WTC11 (cell line): ENCODE measurements at regions not wholly inside any gene's neighbourhood (a gene's known extent, or its start where the extent isn't known, plus 50 kb on each side); places are given as distances from the start of the nearest gene placed in this dataset.

Source experiments
- ATAC-seq: fragments of 200-7000 bp; cut with Tn5 transposase; 2 replicates; pipeline ENCODE4 v1.10.0; 2021; ENCODE audit warnings: mild to moderate bottlenecking, moderate library complexity
- CTCF ChIA-PET: fragments of 300-600 bp; sonication (Branson Sonifier 250); formaldehyde crosslinking; loops from one replicate; lab custom pipeline; 2021; ENCODE audit warnings: antibody characterized with exemption; lab: Charles Lee
- POLR2A ChIA-PET: fragments of 350-600 bp; sonication (Branson Sonifier 250); formaldehyde crosslinking; loops from one replicate; lab custom pipeline; 2021; ENCODE audit warnings: antibody characterized with exemption; lab: Charles Lee
- DNase-seq: peaks from one replicate; pipeline ENCODE4 v3.0.0; 2021; ENCODE audit warnings: low spot score
- H3K27ac Mint-ChIP-seq: 2 replicates; pipeline ENCODE4 v1.8.0; 2021; ENCODE audit warnings: mixed read lengths
- H3K27me3 Mint-ChIP-seq: 2 replicates; pipeline ENCODE4 v1.8.0; 2021; ENCODE audit warnings: low read depth, mild to moderate bottlenecking, moderate library complexity, mixed read lengths
- H3K36me3 Mint-ChIP-seq: 2 replicates; pipeline ENCODE4 v1.8.0; 2021; ENCODE audit warnings: mixed read lengths
- H3K4me1 Mint-ChIP-seq: 2 replicates; pipeline ENCODE4 v1.8.0; 2022; ENCODE audit warnings: mixed read lengths
- H3K4me3 Mint-ChIP-seq: 2 replicates; pipeline ENCODE4 v1.8.0; 2021; ENCODE audit warnings: mild to moderate bottlenecking, moderate library complexity, mixed read lengths
- H3K9me3 Mint-ChIP-seq: 2 replicates; pipeline ENCODE4 v1.8.0; 2021; ENCODE audit warnings: mixed read lengths
- EMX1 ChIP-seq: fragments of 250-450 bp; sonication (Bioruptor Pico); IDR thresholded peaks from 2 replicates; pipeline ENCODE4 v1.8.0; 2021; ENCODE audit warnings: mild to moderate bottlenecking
- FOXK1 ChIP-seq: sonication (generic); formaldehyde crosslinking; IDR thresholded peaks from 2 replicates; pipeline ENCODE4 v1.8.0; 2022; ENCODE audit warnings: mild to moderate bottlenecking, moderate library complexity, missing genetic modification reagents
- GABPB1 ChIP-seq: sonication (generic); formaldehyde crosslinking; IDR thresholded peaks from 2 replicates; pipeline ENCODE4 v1.8.1; 2023; ENCODE audit warnings: mild to moderate bottlenecking, missing genetic modification reagents
- HMGA2 ChIP-seq: fragments of 250-450 bp; sonication (Bioruptor Pico); IDR thresholded peaks from 2 replicates; pipeline ENCODE4 v1.4.0; 2021; ENCODE audit warnings: mild to moderate bottlenecking, moderate library complexity
- NFYB ChIP-seq: sonication (generic); formaldehyde crosslinking; conservative IDR thresholded peaks from 2 replicates; pipeline ENCODE4 v1.8.0; 2022; ENCODE audit warnings: low read depth, missing genetic modification reagents
- OVOL2 ChIP-seq: fragments of 250-450 bp; sonication (Bioruptor Pico); IDR thresholded peaks from 2 replicates; pipeline ENCODE4 v1.9.0; 2021; ENCODE audit warnings: mild to moderate bottlenecking, borderline replicate concordance
- RORB ChIP-seq: fragments of 250-450 bp; sonication (Bioruptor Pico); IDR thresholded peaks from 2 replicates; pipeline ENCODE4 v1.9.0; 2021; ENCODE audit warnings: mild to moderate bottlenecking
- SMAD3 ChIP-seq: sonication (generic); formaldehyde crosslinking; IDR thresholded peaks from 2 replicates; pipeline ENCODE4 v1.8.0; 2022; ENCODE audit warnings: missing genetic modification reagents, mild to moderate bottlenecking, borderline replicate concordance
- SP1 ChIP-seq: sonication (generic); formaldehyde crosslinking; conservative IDR thresholded peaks from 2 replicates; pipeline ENCODE4 v1.8.1; 2022; ENCODE audit warnings: missing genetic modification reagents
- TCF7 ChIP-seq: sonication (generic); formaldehyde crosslinking; IDR thresholded peaks from 2 replicates; pipeline ENCODE4 v1.8.0; 2022; ENCODE audit warnings: mild to moderate bottlenecking, low read depth, missing genetic modification reagents, moderate library complexity
- ZNF138 ChIP-seq: sonication (generic); formaldehyde crosslinking; conservative IDR thresholded peaks from 2 replicates; pipeline ENCODE4 v1.8.1; 2022; ENCODE audit warnings: mild to moderate bottlenecking, moderate library complexity, missing genetic modification reagents
- TF ChIP-seq, protein P1 (sequence below): sonication (generic); formaldehyde crosslinking; IDR thresholded peaks from 2 replicates; pipeline ENCODE4 v1.8.0; 2023; ENCODE audit warnings: missing genetic modification reagents, mild to moderate bottlenecking, borderline replicate concordance
- TF ChIP-seq, protein P2 (sequence below): sonication (generic); formaldehyde crosslinking; IDR thresholded peaks from 2 replicates; pipeline ENCODE4 v1.8.0; 2022; ENCODE audit warnings: missing genetic modification reagents
- TF ChIP-seq, protein P3 (sequence below): fragments of 250-450 bp; sonication (Bioruptor Pico); IDR thresholded peaks from 2 replicates; pipeline ENCODE4 v1.8.0; 2021; ENCODE audit warnings: mild to moderate bottlenecking
- TF ChIP-seq, protein P4 (sequence below): fragments of 250-450 bp; sonication (Bioruptor Pico); IDR thresholded peaks from 2 replicates; pipeline ENCODE4 v1.9.0; 2021; ENCODE audit warnings: moderate library complexity, mild to moderate bottlenecking, inconsistent platforms, borderline replicate concordance
- TF ChIP-seq, protein P5 (sequence below): sonication (generic); formaldehyde crosslinking; IDR thresholded peaks from 2 replicates; pipeline ENCODE4 v1.8.1; 2022; ENCODE audit warnings: low read depth, missing genetic modification reagents, borderline replicate concordance
- TF ChIP-seq, protein P6 (sequence below): sonication (generic); formaldehyde crosslinking; IDR thresholded peaks from 2 replicates; pipeline ENCODE4 v1.8.0; 2023; ENCODE audit warnings: mild to moderate bottlenecking, missing genetic modification reagents
- TF ChIP-seq, protein P7 (sequence below): sonication (generic); formaldehyde crosslinking; IDR thresholded peaks from 2 replicates; pipeline ENCODE4 v1.8.1; 2022; ENCODE audit warnings: mild to moderate bottlenecking, moderate library complexity, missing genetic modification reagents
- TF ChIP-seq, protein P8 (sequence below): sonication (generic); formaldehyde crosslinking; IDR thresholded peaks from 2 replicates; pipeline ENCODE4 v1.8.1; 2023; ENCODE audit warnings: mild to moderate bottlenecking, missing genetic modification reagents

DNA sequence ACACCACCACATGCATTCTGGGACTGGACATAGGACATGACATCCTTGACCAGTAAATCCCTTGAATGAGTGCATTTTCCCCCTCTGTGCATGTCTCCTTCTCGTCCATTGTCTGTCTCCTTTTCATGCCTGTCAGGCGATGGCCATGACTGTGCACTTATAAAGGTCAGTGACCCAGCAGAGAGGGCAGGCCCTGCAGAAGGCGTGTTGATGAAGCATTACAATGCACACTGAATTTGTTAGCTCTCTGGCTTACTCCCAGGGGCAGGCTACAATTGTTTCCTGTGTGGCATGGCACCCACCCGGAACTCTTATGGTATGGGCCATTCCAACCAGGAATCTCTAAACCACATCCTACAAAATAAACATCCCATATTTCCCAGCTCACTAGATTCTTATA lies 71.1 kb downstream of the SAMD9 start:
- H3K4me3 Mint-ChIP-seq, result no peak overlapping the region
- no peak for DNase-seq

More for the DNA sequence above, 71.1 kb downstream of the SAMD9 start:
- Mint-ChIP-seq H3K4me1 (peaks cover 28% of the 10 kb centered on the region), H3K27ac (no peak overlapping the region), H3K27me3 (peaks cover 34% of the 10 kb centered on the region), H3K9me3 (no peaks in the 10 kb centered on the region), H3K36me3 (no peaks in the 10 kb centered on the region)
- no peak for TF ChIP-seq SMAD3 (CRISPR knock-in tag)
- no peak for TF ChIP-seq FOXK1
- TF ChIP-seq, protein P1, sequence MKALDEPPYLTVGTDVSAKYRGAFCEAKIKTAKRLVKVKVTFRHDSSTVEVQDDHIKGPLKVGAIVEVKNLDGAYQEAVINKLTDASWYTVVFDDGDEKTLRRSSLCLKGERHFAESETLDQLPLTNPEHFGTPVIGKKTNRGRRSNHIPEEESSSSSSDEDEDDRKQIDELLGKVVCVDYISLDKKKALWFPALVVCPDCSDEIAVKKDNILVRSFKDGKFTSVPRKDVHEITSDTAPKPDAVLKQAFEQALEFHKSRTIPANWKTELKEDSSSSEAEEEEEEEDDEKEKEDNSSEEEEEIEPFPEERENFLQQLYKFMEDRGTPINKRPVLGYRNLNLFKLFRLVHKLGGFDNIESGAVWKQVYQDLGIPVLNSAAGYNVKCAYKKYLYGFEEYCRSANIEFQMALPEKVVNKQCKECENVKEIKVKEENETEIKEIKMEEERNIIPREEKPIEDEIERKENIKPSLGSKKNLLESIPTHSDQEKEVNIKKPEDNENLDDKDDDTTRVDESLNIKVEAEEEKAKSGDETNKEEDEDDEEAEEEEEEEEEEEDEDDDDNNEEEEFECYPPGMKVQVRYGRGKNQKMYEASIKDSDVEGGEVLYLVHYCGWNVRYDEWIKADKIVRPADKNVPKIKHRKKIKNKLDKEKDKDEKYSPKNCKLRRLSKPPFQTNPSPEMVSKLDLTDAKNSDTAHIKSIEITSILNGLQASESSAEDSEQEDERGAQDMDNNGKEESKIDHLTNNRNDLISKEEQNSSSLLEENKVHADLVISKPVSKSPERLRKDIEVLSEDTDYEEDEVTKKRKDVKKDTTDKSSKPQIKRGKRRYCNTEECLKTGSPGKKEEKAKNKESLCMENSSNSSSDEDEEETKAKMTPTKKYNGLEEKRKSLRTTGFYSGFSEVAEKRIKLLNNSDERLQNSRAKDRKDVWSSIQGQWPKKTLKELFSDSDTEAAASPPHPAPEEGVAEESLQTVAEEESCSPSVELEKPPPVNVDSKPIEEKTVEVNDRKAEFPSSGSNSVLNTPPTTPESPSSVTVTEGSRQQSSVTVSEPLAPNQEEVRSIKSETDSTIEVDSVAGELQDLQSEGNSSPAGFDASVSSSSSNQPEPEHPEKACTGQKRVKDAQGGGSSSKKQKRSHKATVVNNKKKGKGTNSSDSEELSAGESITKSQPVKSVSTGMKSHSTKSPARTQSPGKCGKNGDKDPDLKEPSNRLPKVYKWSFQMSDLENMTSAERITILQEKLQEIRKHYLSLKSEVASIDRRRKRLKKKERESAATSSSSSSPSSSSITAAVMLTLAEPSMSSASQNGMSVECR, result no peak
- TF ChIP-seq, protein P2, sequence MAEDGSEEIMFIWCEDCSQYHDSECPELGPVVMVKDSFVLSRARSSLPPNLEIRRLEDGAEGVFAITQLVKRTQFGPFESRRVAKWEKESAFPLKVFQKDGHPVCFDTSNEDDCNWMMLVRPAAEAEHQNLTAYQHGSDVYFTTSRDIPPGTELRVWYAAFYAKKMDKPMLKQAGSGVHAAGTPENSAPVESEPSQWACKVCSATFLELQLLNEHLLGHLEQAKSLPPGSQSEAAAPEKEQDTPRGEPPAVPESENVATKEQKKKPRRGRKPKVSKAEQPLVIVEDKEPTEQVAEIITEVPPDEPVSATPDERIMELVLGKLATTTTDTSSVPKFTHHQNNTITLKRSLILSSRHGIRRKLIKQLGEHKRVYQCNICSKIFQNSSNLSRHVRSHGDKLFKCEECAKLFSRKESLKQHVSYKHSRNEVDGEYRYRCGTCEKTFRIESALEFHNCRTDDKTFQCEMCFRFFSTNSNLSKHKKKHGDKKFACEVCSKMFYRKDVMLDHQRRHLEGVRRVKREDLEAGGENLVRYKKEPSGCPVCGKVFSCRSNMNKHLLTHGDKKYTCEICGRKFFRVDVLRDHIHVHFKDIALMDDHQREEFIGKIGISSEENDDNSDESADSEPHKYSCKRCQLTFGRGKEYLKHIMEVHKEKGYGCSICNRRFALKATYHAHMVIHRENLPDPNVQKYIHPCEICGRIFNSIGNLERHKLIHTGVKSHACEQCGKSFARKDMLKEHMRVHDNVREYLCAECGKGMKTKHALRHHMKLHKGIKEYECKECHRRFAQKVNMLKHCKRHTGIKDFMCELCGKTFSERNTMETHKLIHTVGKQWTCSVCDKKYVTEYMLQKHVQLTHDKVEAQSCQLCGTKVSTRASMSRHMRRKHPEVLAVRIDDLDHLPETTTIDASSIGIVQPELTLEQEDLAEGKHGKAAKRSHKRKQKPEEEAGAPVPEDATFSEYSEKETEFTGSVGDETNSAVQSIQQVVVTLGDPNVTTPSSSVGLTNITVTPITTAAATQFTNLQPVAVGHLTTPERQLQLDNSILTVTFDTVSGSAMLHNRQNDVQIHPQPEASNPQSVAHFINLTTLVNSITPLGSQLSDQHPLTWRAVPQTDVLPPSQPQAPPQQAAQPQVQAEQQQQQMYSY (CRISPR knock-in tag), result no peak
- TF ChIP-seq HMGA2 (CRISPR knock-in tag), result no peak
- TF ChIP-seq RORB, result no peak
- no peak for TF ChIP-seq GABPB1
- TF ChIP-seq, protein P3, sequence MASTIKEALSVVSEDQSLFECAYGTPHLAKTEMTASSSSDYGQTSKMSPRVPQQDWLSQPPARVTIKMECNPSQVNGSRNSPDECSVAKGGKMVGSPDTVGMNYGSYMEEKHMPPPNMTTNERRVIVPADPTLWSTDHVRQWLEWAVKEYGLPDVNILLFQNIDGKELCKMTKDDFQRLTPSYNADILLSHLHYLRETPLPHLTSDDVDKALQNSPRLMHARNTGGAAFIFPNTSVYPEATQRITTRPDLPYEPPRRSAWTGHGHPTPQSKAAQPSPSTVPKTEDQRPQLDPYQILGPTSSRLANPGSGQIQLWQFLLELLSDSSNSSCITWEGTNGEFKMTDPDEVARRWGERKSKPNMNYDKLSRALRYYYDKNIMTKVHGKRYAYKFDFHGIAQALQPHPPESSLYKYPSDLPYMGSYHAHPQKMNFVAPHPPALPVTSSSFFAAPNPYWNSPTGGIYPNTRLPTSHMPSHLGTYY (CRISPR knock-in tag), result no peak
- TF ChIP-seq TCF7 (CRISPR knock-in tag), result no peak
- TF ChIP-seq SP1 (CRISPR knock-in tag), result no peak
- TF ChIP-seq, protein P4, sequence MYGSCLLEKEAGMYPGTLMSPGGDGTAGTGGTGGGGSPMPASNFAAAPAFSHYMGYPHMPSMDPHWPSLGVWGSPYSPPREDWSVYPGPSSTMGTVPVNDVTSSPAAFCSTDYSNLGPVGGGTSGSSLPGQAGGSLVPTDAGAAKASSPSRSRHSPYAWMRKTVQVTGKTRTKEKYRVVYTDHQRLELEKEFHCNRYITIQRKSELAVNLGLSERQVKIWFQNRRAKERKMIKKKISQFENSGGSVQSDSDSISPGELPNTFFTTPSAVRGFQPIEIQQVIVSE (CRISPR knock-in tag), result no peak
- TF ChIP-seq, protein P5, sequence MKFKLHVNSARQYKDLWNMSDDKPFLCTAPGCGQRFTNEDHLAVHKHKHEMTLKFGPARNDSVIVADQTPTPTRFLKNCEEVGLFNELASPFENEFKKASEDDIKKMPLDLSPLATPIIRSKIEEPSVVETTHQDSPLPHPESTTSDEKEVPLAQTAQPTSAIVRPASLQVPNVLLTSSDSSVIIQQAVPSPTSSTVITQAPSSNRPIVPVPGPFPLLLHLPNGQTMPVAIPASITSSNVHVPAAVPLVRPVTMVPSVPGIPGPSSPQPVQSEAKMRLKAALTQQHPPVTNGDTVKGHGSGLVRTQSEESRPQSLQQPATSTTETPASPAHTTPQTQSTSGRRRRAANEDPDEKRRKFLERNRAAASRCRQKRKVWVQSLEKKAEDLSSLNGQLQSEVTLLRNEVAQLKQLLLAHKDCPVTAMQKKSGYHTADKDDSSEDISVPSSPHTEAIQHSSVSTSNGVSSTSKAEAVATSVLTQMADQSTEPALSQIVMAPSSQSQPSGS (CRISPR knock-in tag), result no peak
- TF ChIP-seq, protein P6, sequence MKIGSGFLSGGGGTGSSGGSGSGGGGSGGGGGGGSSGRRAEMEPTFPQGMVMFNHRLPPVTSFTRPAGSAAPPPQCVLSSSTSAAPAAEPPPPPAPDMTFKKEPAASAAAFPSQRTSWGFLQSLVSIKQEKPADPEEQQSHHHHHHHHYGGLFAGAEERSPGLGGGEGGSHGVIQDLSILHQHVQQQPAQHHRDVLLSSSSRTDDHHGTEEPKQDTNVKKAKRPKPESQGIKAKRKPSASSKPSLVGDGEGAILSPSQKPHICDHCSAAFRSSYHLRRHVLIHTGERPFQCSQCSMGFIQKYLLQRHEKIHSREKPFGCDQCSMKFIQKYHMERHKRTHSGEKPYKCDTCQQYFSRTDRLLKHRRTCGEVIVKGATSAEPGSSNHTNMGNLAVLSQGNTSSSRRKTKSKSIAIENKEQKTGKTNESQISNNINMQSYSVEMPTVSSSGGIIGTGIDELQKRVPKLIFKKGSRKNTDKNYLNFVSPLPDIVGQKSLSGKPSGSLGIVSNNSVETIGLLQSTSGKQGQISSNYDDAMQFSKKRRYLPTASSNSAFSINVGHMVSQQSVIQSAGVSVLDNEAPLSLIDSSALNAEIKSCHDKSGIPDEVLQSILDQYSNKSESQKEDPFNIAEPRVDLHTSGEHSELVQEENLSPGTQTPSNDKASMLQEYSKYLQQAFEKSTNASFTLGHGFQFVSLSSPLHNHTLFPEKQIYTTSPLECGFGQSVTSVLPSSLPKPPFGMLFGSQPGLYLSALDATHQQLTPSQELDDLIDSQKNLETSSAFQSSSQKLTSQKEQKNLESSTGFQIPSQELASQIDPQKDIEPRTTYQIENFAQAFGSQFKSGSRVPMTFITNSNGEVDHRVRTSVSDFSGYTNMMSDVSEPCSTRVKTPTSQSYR, result no peak
- no peak for TF ChIP-seq OVOL2 (CRISPR knock-in tag)
- TF ChIP-seq ZNF138 (CRISPR knock-in tag), result no peak
- no peak for TF ChIP-seq NFYB (CRISPR knock-in tag)
- TF ChIP-seq, protein P7, sequence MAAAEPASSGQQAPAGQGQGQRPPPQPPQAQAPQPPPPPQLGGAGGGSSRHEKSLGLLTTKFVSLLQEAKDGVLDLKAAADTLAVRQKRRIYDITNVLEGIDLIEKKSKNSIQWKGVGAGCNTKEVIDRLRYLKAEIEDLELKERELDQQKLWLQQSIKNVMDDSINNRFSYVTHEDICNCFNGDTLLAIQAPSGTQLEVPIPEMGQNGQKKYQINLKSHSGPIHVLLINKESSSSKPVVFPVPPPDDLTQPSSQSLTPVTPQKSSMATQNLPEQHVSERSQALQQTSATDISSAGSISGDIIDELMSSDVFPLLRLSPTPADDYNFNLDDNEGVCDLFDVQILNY, result no peak
- no peak for TF ChIP-seq EMX1 (CRISPR knock-in tag)
- TF ChIP-seq, protein P8, sequence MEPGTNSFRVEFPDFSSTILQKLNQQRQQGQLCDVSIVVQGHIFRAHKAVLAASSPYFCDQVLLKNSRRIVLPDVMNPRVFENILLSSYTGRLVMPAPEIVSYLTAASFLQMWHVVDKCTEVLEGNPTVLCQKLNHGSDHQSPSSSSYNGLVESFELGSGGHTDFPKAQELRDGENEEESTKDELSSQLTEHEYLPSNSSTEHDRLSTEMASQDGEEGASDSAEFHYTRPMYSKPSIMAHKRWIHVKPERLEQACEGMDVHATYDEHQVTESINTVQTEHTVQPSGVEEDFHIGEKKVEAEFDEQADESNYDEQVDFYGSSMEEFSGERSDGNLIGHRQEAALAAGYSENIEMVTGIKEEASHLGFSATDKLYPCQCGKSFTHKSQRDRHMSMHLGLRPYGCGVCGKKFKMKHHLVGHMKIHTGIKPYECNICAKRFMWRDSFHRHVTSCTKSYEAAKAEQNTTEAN (CRISPR knock-in tag), result no peak
- POLR2A ChIA-PET, result no interaction called here
- CTCF ChIA-PET, result no interaction called here
- no peak for ATAC-seq
